Fibroblast of gingiva (primary cell): ENCODE measurements at regions not wholly inside any gene's neighbourhood (a gene's known extent, or its start where the extent isn't known, plus 50 kb on each side); places are given as distances from the start of the nearest gene placed in this dataset.
"Not testable (repeated sequence)": the region's sequence is repeated elsewhere in the genome, so short reads cannot be mapped to it uniquely, and the experiment has no call there.

ENCODE experiments used
- DNase-seq: peaks from one replicate; pipeline ENCODE4 v3.0.0-alpha.2; 2011; ENCODE audit warnings: low read depth

- DNase-seq = no peak
Measured at GRCh38 chr15:93948726-93949125, 282.6 kb upstream of the MCTP2 start.

- DNase-seq = no peak
Measured at GRCh38 chr15:93943586-93943985, 287.8 kb upstream of the MCTP2 start.

DNA sequence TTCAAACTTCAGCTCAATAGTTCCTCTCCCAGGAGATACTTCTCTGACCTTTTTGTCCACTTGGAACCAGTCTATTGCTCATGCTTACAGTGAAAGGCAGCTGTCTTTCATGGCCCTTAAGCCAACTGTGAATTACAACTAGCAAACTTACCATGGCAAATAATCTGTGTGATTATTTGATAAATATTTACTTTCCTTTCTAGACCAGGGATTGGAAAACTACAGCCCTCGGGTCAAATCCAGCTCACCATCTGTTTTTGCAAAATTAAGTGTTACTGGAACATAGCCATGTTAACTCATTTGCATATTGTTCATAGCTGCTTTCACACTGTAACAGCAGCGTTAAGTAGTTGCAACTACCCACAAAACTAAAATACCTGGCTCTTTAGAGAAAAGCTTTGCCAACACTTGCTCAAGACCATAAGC is 289.1 kb upstream of the MCTP2 start:
- no peak for DNase-seq

GRCh38 chr15:93941697-93942096 is 289.7 kb upstream of the MCTP2 start:
- DNase-seq = no peak

GRCh38 chr15:93940226-93940625 is 291.1 kb upstream of the MCTP2 start:
- DNase-seq = no peak

- DNase-seq = no peak
Measured at GRCh38 chr15:93932164-93932776, 299.1 kb upstream of the MCTP2 start.

DNA sequence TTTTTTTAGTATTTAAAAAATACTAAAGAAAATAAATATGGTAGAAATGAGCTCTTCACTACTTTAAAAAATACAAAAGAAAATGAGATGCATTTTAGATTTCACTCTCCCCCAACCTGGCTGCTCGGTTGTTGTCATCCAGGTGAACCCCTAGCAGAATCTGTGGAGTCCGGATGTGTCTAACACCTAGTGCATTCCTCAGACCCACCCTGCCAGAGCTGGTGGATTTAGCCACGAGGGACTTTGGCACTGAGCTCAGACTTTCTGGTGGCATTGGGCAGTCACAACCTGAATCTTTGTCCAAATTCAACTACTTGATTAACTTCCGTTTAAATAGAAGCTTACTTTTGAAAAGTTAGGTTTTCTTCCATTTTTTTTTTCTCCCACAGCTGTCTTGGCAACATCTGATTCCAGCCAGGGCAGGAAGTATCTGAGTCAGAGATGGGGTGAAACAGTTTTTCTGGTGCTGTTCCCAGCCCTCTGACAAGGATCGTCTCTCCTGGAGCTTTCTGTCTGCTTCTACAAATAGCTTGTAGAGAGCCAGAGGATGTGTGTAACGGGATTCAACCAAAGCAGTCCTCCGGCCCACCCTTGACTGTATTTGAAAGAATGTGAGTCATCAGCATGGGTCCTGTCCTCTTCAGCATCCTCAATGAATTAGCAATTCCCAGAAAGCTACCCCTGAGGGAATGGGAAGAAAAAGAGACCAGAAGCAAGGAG is 301.8 kb upstream of the MCTP2 start:
- no peak for DNase-seq

DNA sequence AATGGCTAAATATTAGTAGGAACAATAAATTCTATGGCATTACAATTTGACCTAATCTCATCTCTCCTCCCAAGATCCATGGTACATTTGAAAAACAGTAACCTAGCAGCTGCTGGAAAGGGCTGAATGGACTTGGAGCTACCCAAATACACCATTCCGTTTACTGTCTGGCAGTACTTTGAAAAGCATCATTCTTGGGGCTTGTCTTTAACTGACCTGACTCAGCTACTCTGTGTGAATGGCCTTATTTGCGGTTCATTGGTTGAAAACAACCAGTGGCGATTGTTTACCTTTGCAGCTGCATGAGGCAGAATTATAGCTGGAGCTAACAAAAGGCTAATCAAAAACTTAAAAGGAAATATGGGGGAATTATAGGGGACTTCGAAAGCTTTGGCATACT is 311.2 kb upstream of the MCTP2 start:
- DNase-seq = no peak

- DNase-seq = not testable (repeated sequence)
Measured at GRCh38 chr15:93918801-93919200, 312.6 kb upstream of the MCTP2 start.

DNA sequence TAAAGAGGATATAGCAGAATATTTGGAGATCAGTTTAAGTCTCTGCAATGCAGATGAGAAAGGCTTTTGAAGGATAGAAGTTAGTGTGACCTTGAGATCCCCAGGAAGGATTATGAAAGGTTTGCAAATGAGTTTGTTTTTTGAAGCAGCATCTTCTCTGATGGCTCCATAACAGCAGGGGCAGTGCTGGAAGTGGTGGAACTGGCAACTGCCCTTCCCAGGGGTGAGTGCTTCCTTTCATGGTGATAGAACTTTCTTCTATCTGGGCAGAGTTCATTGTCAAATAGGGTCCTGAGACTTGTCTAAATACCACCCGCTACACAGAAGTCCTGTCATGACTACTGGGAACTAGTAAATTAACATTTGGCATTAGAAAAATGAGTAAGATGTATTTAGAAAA is 314.2 kb upstream of the MCTP2 start:
- no peak for DNase-seq

DNA sequence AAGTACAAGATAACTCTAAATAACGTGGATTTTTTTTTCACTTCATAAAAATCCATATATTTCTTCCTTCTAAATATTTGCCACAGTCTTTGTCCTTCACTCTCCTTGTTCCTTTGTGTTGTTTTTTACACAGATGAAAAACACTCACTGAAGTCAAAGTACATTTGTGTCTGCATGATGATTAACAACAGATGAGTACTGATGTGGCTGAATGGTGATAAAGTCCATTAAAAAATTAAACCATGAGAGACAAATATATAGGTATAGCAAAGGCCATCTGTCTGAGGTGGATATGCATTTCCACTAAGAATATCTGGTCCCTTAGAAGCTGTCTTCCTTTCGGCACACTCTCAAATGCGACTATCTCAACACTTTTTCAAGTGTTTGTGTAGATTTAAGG is 317.5 kb upstream of the MCTP2 start:
- no peak for DNase-seq

DNA sequence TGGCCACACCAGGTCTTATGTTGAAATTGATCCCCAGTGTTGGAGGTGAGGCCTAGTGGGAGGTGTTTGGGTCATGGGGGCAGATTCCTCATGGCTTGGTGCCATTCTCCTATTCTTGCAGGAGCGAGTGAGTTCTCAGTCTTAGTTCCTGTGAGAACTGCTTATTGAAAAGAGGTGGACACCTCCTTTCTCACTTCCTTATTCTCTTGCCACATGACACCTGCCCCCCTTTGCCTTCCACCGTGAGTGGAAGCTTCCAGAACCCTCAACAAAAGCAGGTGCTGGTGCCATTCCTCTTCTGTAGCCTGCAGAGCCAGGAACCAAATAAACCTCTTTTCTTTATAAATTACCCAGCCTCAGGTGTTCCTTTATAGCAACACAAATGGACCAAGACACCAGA is 318.1 kb upstream of the MCTP2 start:
- DNase-seq = no peak

GRCh38 chr15:93900476-93901400 is 330.6 kb upstream of the MCTP2 start:
- DNase-seq = no peak

DNA sequence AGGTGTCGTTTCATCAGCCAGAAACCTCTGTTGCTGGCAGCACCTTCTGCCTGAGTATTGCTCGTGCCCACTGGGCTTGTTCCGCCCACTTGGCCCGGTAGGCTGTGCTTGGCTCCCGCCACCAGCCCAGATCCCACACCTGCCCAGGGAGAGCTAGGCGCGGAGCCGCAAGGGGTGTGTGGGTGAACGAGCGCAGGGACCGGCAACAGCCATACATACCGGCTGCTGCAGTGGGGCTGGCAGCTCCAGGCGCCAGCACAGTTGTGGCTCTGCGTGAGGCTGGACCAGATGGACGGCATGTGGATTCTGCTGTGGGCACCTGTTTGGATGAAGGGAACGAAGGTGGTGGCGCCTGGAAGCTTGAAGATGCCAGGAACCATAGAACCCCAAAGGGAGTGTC is 331.5 kb upstream of the MCTP2 start:
- DNase-seq = no peak

- no peak for DNase-seq
Measured at GRCh38 chr15:93897377-93897776, 334.0 kb upstream of the MCTP2 start.

DNA sequence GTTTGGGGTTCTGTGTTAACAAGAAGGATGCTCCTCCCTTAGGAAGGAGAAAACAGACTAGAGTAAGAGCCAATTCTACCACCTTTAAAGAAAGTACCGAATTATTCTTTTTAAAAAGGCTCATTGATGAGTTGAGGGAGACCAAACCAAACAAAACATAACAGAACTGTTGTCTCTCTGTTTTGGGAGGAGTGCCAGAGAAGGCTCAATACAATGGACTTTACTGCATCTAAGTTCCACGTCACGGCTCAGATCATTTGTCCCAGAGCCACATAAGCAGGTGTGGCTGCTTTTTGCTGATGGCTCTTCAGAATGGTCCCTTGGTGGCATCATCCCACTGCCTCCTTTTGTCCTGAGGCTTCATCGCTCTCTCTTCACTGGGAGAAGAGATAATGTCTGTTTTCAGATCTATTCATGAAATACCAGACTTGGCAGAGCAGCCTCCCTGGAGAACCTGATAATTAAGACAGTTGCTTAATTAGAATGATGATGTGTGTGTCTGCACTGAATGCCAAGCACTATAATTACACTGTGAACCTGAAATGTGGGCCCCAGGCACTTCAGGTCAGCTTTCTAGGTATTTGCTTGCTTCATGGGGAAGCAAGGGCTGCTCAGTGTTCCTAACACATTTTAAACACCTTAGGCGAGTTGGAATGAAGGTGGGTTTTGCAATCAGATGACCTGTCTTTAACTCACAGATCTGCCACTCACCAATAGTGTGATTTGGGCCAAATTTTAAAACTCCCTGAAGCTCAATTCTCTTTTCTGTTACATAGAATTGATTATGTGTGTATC is 335.2 kb upstream of the MCTP2 start:
- DNase-seq = no peak

GRCh38 chr15:93894438-93895036 is 336.8 kb upstream of the MCTP2 start:
- DNase-seq = no peak

GRCh38 chr15:93887151-93887550 is 344.2 kb upstream of the MCTP2 start:
- no peak for DNase-seq

DNA sequence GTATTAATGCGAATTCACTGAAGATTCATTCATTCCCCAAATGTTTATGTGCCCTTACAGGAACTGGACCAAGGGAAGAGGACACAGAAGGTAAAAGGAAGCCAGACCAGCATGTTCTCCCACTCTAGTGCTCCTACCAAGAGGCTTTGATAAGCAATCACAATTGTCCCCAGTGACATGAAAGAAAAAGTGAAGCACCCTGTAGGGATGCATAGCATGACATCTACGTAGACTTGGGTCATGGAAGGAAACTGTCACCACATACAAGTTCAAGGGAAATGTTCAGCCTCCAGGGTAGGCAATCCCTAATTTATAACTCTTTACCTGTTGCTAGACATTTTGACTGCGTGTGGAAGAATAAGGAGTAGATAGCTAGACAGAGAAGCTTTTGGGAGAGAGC is 348.6 kb upstream of the MCTP2 start:
- DNase-seq = no peak

- no peak for DNase-seq
Measured at GRCh38 chr15:93882141-93882540, 349.2 kb upstream of the MCTP2 start.

GRCh38 chr15:93881310-93881709 is 350.1 kb upstream of the MCTP2 start:
- no peak for DNase-seq

GRCh38 chr15:93880358-93880757 is 351.0 kb upstream of the MCTP2 start:
- DNase-seq = no peak
